B cell (primary cell): ENCODE measurements at regions not wholly inside any gene's neighbourhood (a gene's known extent, or its start where the extent isn't known, plus 50 kb on each side); places are given as distances from the start of the nearest gene placed in this dataset.

Source experiments
- ATAC-seq: fragments of 200-7000 bp; cut with Tn5 transposase; one replicate; pipeline ENCODE4 v1.10.0; 2021; ENCODE audit warnings: low read depth, mild to moderate bottlenecking, moderate number of reproducible peaks, moderate library complexity
- CTCF ChIA-PET: fragments of 350-600 bp; sonication (Branson Sonifier 250); formaldehyde crosslinking; loops from one replicate; lab custom pipeline; 2021; ENCODE audit warnings: antibody characterized with exemption, inconsistent platforms; lab: Charles Lee
- POLR2A ChIA-PET: fragments of 350-600 bp; sonication (Branson Sonifier 250); formaldehyde crosslinking; loops from one replicate; lab custom pipeline; 2021; ENCODE audit warnings: antibody characterized with exemption; lab: Charles Lee
- DNase-seq: peaks from one replicate; pipeline ENCODE4 v3.0.0; 2013
- H2AFZ ChIP-seq: 2 replicates; pipeline ENCODE4 v1.6.1; 2012; ENCODE audit warnings: mild to moderate bottlenecking, low read depth, low read length; ENCODE audit not compliant: insufficient read depth, poor library complexity, severe bottlenecking
- H3K27ac ChIP-seq, 2 donors: 1 replicate in 1 of 2; 2 replicates in 1 of 2; pipeline ENCODE4 v1.5.1; 2012 to 2013; ENCODE audit warnings: low read length in 2 of 2, mild to moderate bottlenecking in 2 of 2, moderate library complexity in 1 of 2
- H3K27me3 ChIP-seq, 4 experiments: fragments of 200-600 bp in 1 of 4; sonication (generic) in 1 of 4; replicated peaks in 1 of 4; 1 replicate in 2 of 4; 2 replicates in 2 of 4; pipeline versions ENCODE4 v1.6.1 to v1.7.0; 2013 to 2016; ENCODE audit warnings: low read length in 3 of 4, mild to moderate bottlenecking in 2 of 4, mixed read lengths in 1 of 4, moderate library complexity in 1 of 4; ENCODE audit not compliant: insufficient read depth in 4 of 4, control insufficient read depth in 3 of 4; ENCODE audit errors: control extremely low read depth in 1 of 4
- H3K36me3 ChIP-seq, 2 experiments: replicated peaks in 1 of 2; 1 replicate in 1 of 2; 2 replicates in 1 of 2; pipeline versions ENCODE4 v1.6.1 to v1.7.1; 2013; ENCODE audit warnings: low read length in 1 of 2; ENCODE audit not compliant: insufficient read depth in 2 of 2, control insufficient read depth in 1 of 2; ENCODE audit errors: control extremely low read depth in 1 of 2, extremely low read depth in 1 of 2
- H3K4me1 ChIP-seq, 2 donors: fragments of 200-600 bp in 1 of 2; sonication (generic) in 1 of 2; 1 replicate in 1 of 2; 2 replicates in 1 of 2; pipeline versions ENCODE4 v1.5.1 to v1.6.1; 2013 to 2017; ENCODE audit warnings: low read length in 2 of 2; ENCODE audit not compliant: control insufficient read depth in 2 of 2, insufficient read depth in 2 of 2
- H3K4me2 ChIP-seq: replicated peaks from 2 replicates; pipeline ENCODE3; 2012; ENCODE audit warnings: mild to moderate bottlenecking, low read depth, low read length; ENCODE audit not compliant: poor library complexity, severe bottlenecking
- H3K4me3 ChIP-seq, 5 experiments: fragments of 200-600 bp in 1 of 5; sonication (generic) in 1 of 5; 1 replicate in 3 of 5; 2 replicates in 2 of 5; pipeline versions ENCODE4 v1.5.1 to v1.7.0; 2011 to 2016; ENCODE audit warnings: low read length in 4 of 5, mild to moderate bottlenecking in 4 of 5, low read depth in 2 of 5, control low read depth in 1 of 5, moderate library complexity in 1 of 5; ENCODE audit not compliant: insufficient read depth in 1 of 5; ENCODE audit errors: control extremely low read depth in 1 of 5, extremely low read depth in 1 of 5
- H3K79me2 ChIP-seq: fragments of 200-600 bp; sonication (generic); one replicate; pipeline ENCODE4 v1.6.0; 2016; ENCODE audit warnings: low read length; ENCODE audit not compliant: control insufficient read depth, insufficient read depth
- H3K9ac ChIP-seq: fragments of 200-600 bp; sonication (generic); 2 replicates; pipeline ENCODE4 v1.6.1; 2017; ENCODE audit warnings: mild to moderate bottlenecking, low read length, moderate library complexity
- H3K9me3 ChIP-seq, 3 donors: one replicate each; pipeline versions ENCODE4 v1.6.1 to v1.7.1; 2013; ENCODE audit warnings: low read length in 2 of 3; ENCODE audit not compliant: control insufficient read depth in 2 of 3, insufficient read depth in 1 of 3; ENCODE audit errors: control extremely low read depth in 1 of 3
- H4K20me1 ChIP-seq: 2 replicates; pipeline ENCODE4 v1.6.0; 2012; ENCODE audit warnings: mild to moderate bottlenecking, low read length; ENCODE audit not compliant: insufficient read depth, control insufficient read depth, poor library complexity, severe bottlenecking
- H3K27ac Mint-ChIP-seq: one replicate; pipeline ENCODE4 v1.8.0; 2021; ENCODE audit warnings: mixed read lengths
- H3K27me3 Mint-ChIP-seq: one replicate; pipeline ENCODE4 v1.8.0; 2021; ENCODE audit warnings: mixed read lengths
- H3K4me1 Mint-ChIP-seq: one replicate; pipeline ENCODE4 v1.8.0; 2021; ENCODE audit warnings: mixed read lengths
- H3K4me3 Mint-ChIP-seq: one replicate; pipeline ENCODE4 v1.8.0; 2021; ENCODE audit warnings: mixed read lengths
- H3K9me3 Mint-ChIP-seq: one replicate; pipeline ENCODE4 v1.8.0; 2022; ENCODE audit warnings: mixed read lengths; ENCODE audit not compliant: insufficient read depth
- EZH2 ChIP-seq: IDR thresholded peaks from 2 replicates; pipeline ENCODE4 v1.6.1; 2012; ENCODE audit warnings: borderline replicate concordance, low read depth, mild to moderate bottlenecking, moderate library complexity, low read length; ENCODE audit not compliant: insufficient read depth, poor library complexity, severe bottlenecking
- WGBS: methylation state at CpG from one replicate; pipeline ENCODE4 v1.1.5; 2013; ENCODE audit warnings: missing lambda C conversion rate; ENCODE audit not compliant: insufficient coverage; 5-methylcytosine and 5-hydroxymethylcytosine counted together
- intact Hi-C: fragments of 100-400 bp; cut with micrococcal nuclease; formaldehyde crosslinking; loops from one replicate; pipeline ENCODE4 v1.10.0; 2022
- TF ChIP-seq, protein P1 (sequence below): fragments of 200-600 bp; IDR thresholded peaks from one replicate; pipeline ENCODE4 v1.8.0; 2022; ENCODE audit warnings: antibody characterized with exemption, mild to moderate bottlenecking

DNA sequence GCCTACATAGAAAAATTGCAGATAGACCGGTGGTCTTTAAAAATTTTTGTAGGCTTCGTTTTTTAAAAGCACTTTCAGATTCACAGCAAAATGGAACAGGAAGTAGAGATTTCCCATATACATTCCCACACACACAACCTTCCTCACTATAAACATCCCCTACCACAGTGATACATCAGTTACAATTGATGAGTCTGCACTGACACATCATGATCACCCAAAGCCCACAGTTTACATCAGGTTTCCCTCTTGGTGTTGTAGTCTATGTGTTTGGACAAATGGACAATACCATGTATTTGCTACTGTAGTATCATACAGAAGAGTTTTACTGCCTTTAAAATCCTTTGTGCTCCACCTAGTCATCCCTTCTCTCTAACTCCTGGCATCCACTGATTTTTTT is 113.9 kb upstream of the ADAMTS18 start:
- Histone ChIP-seq H3K27me3 (peaks cover 0 to 2% (median 0%) of the 10 kb centered on the region in 4 experiments), H3K4me2 (no peak overlapping the region), H2AFZ (no peak overlapping the region), H3K4me3 (no peak overlapping the region), H4K20me1 (no peaks in the 10 kb centered on the region), H3K79me2 (no peaks in the 10 kb centered on the region), H3K9me3 (no peaks in the 10 kb centered on the region), H3K27ac (no peak overlapping the region), H3K4me1 (no peaks in the 10 kb centered on the region), H3K36me3 (no peaks in the 10 kb centered on the region), H3K9ac (no peak overlapping the region)
- intact Hi-C loops = no loop called here
- peaks cover 23% of the 10 kb centered on the region for H3K27me3 Mint-ChIP-seq
- H3K4me3 Mint-ChIP-seq = no peak overlapping the region
- H3K27ac Mint-ChIP-seq = no peak overlapping the region
- ChIA-PET CTCF (no interaction called here), POLR2A (no interaction called here)
- no peak for TF ChIP-seq EZH2
- TF ChIP-seq, protein P1, sequence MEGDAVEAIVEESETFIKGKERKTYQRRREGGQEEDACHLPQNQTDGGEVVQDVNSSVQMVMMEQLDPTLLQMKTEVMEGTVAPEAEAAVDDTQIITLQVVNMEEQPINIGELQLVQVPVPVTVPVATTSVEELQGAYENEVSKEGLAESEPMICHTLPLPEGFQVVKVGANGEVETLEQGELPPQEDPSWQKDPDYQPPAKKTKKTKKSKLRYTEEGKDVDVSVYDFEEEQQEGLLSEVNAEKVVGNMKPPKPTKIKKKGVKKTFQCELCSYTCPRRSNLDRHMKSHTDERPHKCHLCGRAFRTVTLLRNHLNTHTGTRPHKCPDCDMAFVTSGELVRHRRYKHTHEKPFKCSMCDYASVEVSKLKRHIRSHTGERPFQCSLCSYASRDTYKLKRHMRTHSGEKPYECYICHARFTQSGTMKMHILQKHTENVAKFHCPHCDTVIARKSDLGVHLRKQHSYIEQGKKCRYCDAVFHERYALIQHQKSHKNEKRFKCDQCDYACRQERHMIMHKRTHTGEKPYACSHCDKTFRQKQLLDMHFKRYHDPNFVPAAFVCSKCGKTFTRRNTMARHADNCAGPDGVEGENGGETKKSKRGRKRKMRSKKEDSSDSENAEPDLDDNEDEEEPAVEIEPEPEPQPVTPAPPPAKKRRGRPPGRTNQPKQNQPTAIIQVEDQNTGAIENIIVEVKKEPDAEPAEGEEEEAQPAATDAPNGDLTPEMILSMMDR = no peak
- H3K4me1 Mint-ChIP-seq = no peaks in the 10 kb centered on the region
- no CpG with 5 or more reads among the region's 2 CpGs for WGBS
- H3K9me3 Mint-ChIP-seq = no peaks in the 10 kb centered on the region
- no peak for DNase-seq
- no peak for ATAC-seq

DNA sequence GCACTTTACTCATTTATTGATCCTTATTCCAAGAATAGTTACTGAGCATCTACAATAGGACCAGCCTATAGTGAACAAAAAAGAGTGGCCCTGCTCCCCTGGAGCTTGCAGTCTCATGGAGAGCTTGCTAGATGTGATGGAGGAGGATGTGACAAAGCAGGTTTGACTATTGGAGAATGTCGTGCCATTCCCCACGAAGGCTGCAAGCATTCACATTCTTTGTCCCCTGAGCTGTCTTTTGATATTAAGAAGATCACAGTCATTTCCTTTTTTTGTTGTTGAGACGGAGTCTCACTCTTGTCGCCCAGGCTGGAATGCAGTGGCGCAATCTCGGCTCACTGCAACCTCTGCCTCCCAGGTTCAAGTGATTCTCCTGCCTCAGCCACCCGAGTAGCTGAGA is 115.0 kb upstream of the ADAMTS18 start:
- ATAC-seq (no peak), DNase-seq (no peak)
- Histone ChIP-seq H3K4me1 (no peaks in the 10 kb centered on the region), H3K36me3 (no peaks in the 10 kb centered on the region), H3K4me2 (no peak overlapping the region), H3K79me2 (no peaks in the 10 kb centered on the region), H3K9me3 (no peaks in the 10 kb centered on the region), H2AFZ (no peak overlapping the region), H3K4me3 (no peak overlapping the region), H3K9ac (no peak overlapping the region), H3K27ac (no peak overlapping the region), H3K27me3 (no peaks in the 10 kb centered on the region), H4K20me1 (no peaks in the 10 kb centered on the region)
- 89% methylated on average over 7 of the region's 7 CpGs for WGBS
- TF ChIP-seq, protein P1 = no peak
- TF ChIP-seq EZH2 = no peak
- Mint-ChIP-seq H3K27me3 (peaks cover 20% of the 10 kb centered on the region), H3K9me3 (no peaks in the 10 kb centered on the region), H3K27ac (no peak overlapping the region), H3K4me1 (no peaks in the 10 kb centered on the region), H3K4me3 (no peak overlapping the region)
- CTCF ChIA-PET = no interaction called here
- intact Hi-C loops = no loop called here
- POLR2A ChIA-PET = no interaction called here
